ENCODE measurements at regions not wholly inside any gene's neighbourhood (a gene's known extent, or its start where the extent isn't known, plus 50 kb on each side); places are given as distances from the start of the nearest gene placed in this dataset.
"Not testable (repeated sequence)": the region's sequence is repeated elsewhere in the genome, so short reads cannot be mapped to it uniquely, and the experiment has no call there.

GRCh38 chr10:80751940-80752339, 214.2 kb downstream of the SH2D4B start:
- no peak for DNase-seq

DNA sequence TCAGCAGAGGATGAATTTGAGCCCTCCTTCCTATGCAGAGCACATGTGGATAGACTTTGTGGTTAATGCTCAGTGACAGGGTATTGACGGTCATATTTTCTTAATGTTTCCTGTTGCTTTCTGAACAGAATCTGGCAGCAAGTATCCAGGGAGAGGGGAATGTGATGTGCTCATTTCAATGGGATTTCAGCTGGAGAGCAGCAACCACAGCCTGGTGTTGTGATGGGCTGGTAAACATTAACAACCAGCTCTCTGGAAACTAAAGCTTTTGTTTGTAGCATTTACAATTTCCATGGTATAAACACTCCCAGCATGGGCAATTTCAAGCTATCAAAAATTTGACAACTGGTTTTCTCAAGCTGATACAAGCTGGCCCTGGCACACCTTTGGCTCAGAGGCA, 215.9 kb downstream of the SH2D4B start:
- DNase-seq = no peak

DNA sequence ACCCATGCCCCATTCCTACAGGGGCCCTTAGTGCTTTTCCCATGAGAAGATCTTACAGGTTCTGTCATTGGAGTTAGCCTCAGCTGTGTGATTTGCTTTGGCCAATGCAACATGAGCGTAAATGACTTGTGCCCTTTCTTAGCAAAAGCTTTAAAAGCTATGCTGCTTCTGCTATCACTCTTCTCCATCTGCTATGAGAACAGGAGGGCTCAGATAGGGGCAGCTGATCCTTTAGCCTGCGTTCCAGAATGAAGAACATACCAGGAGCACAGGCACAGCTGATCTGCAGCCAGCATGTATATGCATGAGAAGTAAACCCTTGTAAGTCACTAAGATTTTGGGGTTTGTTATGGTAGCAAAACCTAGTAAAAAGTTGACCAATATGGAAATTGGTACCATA, 218.2 kb downstream of the SH2D4B start:
- DNase-seq = no peak

GRCh38 chr10:80759693-80760092, 222.0 kb downstream of the SH2D4B start:
- no peak for DNase-seq

GRCh38 chr10:80760914-80761371, 223.2 kb downstream of the SH2D4B start:
- DNase-seq = no peak

- DNase-seq = no peak
Observed at GRCh38 chr10:80767963-80768362, 230.3 kb downstream of the SH2D4B start.

GRCh38 chr10:80769700-80770160, 232.0 kb downstream of the SH2D4B start:
- no peak for DNase-seq

- no peak for DNase-seq
Observed at GRCh38 chr10:80770239-80770638, 232.5 kb downstream of the SH2D4B start.

DNA sequence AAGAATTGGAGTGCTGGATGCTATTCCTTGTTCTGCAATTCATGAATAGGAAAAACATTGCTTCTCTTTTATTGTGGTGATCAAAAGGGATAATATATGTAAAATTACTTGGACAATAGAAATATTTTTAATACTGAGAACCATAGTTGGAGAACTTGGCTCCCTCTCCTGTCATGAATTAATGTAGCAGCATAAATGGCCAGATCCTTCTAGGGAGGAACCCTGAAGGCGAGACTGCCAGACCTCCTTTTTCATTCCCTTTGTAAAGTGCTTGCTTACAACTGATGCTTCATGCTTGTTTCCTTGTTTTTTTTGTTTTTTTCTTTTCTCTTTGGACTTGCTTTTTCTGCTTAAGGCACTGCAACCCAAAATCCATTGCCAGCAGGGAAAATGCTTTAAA, 233.6 kb downstream of the SH2D4B start:
- no peak for DNase-seq

DNA sequence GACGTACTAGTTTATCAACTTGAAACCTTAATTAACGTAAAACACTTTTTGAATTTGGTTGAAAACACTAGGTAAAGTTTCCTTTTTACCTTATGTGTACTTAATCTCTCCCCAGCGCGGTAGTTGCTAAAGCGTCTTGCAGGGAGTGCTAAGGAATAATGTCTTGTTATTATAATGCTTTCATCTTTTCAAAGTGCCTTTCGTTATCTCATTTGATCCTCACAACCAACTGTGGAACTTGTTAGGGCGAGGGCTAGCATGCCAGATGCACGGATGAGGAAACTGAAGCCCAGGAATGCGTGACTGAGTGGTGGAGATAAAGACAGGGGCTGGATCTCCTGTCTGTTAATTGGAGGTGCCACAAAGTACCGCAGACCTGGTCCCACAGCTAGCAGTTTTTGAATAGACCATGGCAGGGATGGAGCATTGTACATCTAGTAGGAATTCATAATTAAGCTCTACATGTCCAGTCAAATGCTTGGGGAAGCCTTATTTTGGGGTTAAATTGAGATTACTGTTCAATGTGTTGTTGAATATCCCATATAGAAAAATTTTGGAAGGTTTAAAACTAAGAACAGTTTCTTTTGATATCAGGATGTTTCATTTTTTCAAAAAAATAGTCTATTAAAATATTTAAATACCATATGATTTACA, 234.3 kb downstream of the SH2D4B start:
- DNase-seq = no peak

- DNase-seq = no peak
Observed at GRCh38 chr10:80772596-80772995, 234.9 kb downstream of the SH2D4B start.

DNA sequence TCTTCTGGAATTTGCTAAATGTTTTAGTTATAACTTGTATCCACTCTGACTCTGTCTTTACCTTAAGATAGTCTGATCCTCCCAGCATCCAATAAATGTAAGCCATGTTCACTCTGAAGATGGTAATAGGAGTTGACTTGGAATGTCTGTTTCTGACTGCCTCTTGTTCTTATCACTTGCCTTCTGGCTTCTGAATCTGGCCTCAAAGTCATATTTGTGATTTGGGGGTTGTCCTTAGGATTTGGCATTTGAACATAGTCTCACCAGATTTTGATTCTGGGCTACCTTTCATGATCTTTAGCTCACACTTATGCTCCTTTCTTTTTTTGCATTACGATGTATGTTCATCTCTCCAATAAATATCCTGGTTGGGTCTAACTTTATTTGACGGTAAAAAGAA, 247.0 kb downstream of the SH2D4B start:
- no peak for DNase-seq

- no peak for DNase-seq
Observed at GRCh38 chr10:80786322-80786721, 248.6 kb downstream of the SH2D4B start.

GRCh38 chr10:80787952-80788351, 250.2 kb downstream of the SH2D4B start:
- DNase-seq = no peak

DNA sequence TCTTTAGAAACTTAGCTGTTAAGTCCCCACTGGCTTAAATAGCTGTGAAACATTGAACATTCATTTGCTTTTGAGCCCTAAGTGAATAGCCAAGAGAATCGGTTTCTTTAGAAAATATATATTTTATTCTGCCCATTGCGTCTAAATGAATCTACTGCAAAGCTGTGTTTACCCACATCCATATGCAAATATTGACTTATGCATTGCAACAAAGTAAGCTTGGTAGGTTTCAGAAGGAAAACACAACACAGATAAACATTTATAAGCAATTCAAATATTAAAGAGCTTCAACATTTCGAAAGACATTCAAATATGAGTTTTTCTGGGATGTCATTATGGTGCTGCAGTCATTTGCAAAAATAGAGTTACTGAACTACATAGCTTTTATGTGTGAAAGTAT, 257.3 kb downstream of the SH2D4B start:
- DNase-seq = no peak

DNA sequence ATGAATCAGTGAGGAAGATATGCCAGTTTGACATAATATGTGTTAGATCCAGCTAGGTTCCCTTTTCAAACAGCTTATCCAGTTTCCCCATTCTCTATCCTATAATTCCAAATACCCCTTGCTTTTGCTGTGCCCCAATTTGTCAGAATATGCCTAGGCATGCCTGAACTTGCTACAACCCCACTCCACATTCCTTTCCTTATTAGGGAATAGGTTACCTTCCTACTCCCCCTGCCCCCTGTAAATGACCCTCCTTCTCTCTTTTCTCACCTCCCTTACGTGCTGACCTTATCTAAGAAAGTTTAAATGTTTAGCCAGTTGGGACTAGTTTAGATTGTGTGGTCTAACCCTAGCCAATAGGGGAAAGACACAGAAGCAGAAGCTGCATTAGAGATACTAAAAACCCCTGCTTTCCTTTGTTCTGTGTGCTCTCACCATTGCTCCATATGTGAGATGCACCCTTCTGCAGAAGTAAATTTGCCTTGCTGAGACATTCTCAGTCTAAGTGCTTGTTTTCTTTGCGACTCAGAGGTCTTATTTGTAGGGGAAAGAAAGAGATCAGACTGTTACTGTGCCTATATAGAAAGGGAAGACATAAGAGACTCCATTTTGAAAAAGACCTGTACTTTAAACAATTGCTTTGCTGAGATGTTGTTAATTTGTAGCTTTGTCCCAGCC, 267.8 kb downstream of the SH2D4B start:
- DNase-seq = no peak

DNA sequence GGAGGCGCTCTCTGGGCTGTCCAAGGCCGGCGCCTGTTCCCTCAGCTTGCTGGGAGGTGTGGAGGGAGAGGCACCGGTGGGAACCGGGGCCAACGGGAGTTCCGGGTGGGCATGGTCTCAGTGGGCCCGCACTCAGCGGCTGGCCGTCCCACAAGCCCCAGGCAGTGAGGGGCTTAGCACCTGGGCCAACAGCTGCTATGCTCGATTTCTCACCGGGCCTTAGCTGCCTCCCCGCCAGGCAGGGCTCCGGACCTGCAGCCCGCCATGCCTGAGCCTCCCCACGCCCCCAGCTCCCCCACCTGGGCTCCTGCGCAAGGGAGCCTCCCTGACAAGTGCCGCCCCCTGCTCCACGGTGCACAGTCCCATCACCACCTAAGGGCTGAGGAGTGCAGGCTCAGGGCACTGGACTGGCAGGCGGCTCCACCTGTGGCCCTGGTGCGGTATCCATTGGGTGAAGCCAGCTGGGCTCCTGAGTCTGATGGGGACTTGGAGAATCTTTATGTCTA, 276.5 kb downstream of the SH2D4B start:
- DNase-seq = no peak

GRCh38 chr10:80829151-80829550, 291.4 kb downstream of the SH2D4B start:
- DNase-seq = no peak

GRCh38 chr10:80829562-80829961, 291.9 kb downstream of the SH2D4B start:
- no peak for DNase-seq

GRCh38 chr10:80832693-80833092, 295.0 kb downstream of the SH2D4B start:
- DNase-seq = not testable (repeated sequence)

- DNase-seq = no peak
Observed at GRCh38 chr10:80855348-80855971, 317.8 kb downstream of the SH2D4B start.

- DNase-seq = no peak
Observed at GRCh38 chr10:80856186-80856585, 318.5 kb downstream of the SH2D4B start.

GRCh38 chr10:80859279-80859678, 321.6 kb downstream of the SH2D4B start:
- DNase-seq = not testable (repeated sequence)

DNA sequence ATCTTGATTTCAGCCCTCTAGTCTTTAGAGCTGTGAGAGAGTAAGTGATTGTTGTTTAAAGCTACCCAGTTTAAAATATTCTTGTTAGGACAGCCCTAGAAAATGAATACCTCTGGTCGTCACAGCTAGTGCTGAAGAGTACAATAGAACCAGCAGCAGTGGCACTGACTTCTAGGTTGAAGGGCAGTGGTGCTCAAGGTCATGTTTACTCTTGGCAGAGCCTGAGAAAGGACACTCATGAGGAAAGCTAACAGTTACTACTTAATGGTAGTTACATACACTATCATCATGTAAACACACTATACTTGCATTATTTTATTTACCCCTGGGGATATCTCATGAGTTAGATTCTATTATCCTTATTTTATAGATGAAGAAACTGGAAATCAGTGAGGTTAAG, 323.0 kb downstream of the SH2D4B start:
- no peak for DNase-seq
